HEK293 (cell line): ENCODE measurements at regions not wholly inside any gene's neighbourhood (a gene's known extent, or its start where the extent isn't known, plus 50 kb on each side); places are given as distances from the start of the nearest gene placed in this dataset.

Experiments used
- CTCF ChIA-PET: fragments of 350-600 bp; formaldehyde crosslinking; extraction: SDS; loops from one replicate; lab custom pipeline; 2021; ENCODE audit warnings: antibody characterized with exemption; lab: Yijun Ruan, JAX
- POLR2A ChIA-PET: fragments of 300-600 bp; formaldehyde crosslinking; extraction: SDS; loops from one replicate; lab custom pipeline; 2020; ENCODE audit warnings: antibody characterized with exemption, inconsistent platforms; lab: Yijun Ruan, JAX
- H3K27ac ChIP-seq: fragments of 200-500 bp; sonication (Bioruptor generic); 2 replicates; pipeline ENCODE4 v1.5.1; 2014; ENCODE audit warnings: low read depth, low read length, control low read depth, inconsistent platforms; ENCODE audit errors: extremely low read depth
- H3K36me3 ChIP-seq, 2 experiments: fragments of 200-500 bp in 1 of 2; sonication (Bioruptor generic) in 1 of 2; 1 replicate in 1 of 2; 2 replicates in 1 of 2; pipeline ENCODE4 v1.5.1; 2014 to 2017; ENCODE audit warnings: inconsistent platforms in 2 of 2, low read length in 2 of 2; ENCODE audit not compliant: control insufficient read depth in 2 of 2, insufficient read depth in 1 of 2
- H3K4me1 ChIP-seq: fragments of 200-500 bp; sonication (Bioruptor generic); 2 replicates; pipeline ENCODE4 v1.5.1; 2014; ENCODE audit warnings: mild to moderate bottlenecking, low read length, inconsistent platforms; ENCODE audit not compliant: control insufficient read depth, insufficient read depth
- H3K4me3 ChIP-seq: 2 replicates; pipeline ENCODE4 v1.5.1; 2011; ENCODE audit warnings: low read depth, mild to moderate bottlenecking, control low read depth, low read length, moderate library complexity
- H3K9me3 ChIP-seq: fragments of 200-500 bp; sonication (Bioruptor generic); 2 replicates; pipeline ENCODE4 v1.5.1; 2014; ENCODE audit warnings: low read depth, low read length, inconsistent platforms; ENCODE audit not compliant: control insufficient read depth, insufficient read depth
- HOXA7 ChIP-seq: sonication (generic); formaldehyde crosslinking; IDR thresholded peaks from 2 replicates; pipeline ENCODE4 v1.8.1; 2022; ENCODE audit warnings: missing genetic modification reagents, borderline replicate concordance
- MYNN ChIP-seq: fragments of 450-650 bp; formaldehyde crosslinking; IDR thresholded peaks from 2 replicates; pipeline ENCODE4 v1.5.1; 2016; ENCODE audit warnings: missing biosample characterization, missing genetic modification characterization, borderline replicate concordance
- OSR2 ChIP-seq: fragments of 450-650 bp; formaldehyde crosslinking; IDR thresholded peaks from 2 replicates; pipeline ENCODE4 v1.5.1; 2016; ENCODE audit warnings: missing biosample characterization, missing genetic modification characterization
- PRDM1 ChIP-seq: fragments of 450-650 bp; formaldehyde crosslinking; IDR thresholded peaks from 2 replicates; pipeline ENCODE4; 2016; ENCODE audit warnings: missing biosample characterization, missing genetic modification characterization
- SALL2 ChIP-seq: fragments of 450-650 bp; formaldehyde crosslinking; IDR thresholded peaks from 2 replicates; pipeline ENCODE4 v1.5.0; 2017; ENCODE audit warnings: missing biosample characterization, mild to moderate bottlenecking, missing genetic modification characterization, borderline replicate concordance
- TCF7L2 ChIP-seq: IDR thresholded peaks from 2 replicates; pipeline ENCODE4 v1.6.1; 2011; ENCODE audit warnings: low read depth, mild to moderate bottlenecking, inconsistent platforms, low read length, moderate library complexity, borderline replicate concordance
- WT1 ChIP-seq: fragments of 450-650 bp; formaldehyde crosslinking; IDR thresholded peaks from 2 replicates; pipeline ENCODE4 v1.5.1; 2016; ENCODE audit warnings: missing biosample characterization, missing genetic modification characterization
- ZBTB8A ChIP-seq: fragments of 450-650 bp; formaldehyde crosslinking; IDR thresholded peaks from 2 replicates; pipeline ENCODE4 v1.5.1; 2016; ENCODE audit warnings: missing biosample characterization, missing genetic modification characterization
- ZFP3 ChIP-seq: fragments of 450-650 bp; formaldehyde crosslinking; IDR thresholded peaks from 2 replicates; pipeline ENCODE4 v1.5.1; 2016; ENCODE audit warnings: low read depth, missing biosample characterization, missing genetic modification characterization
- ZFP37 ChIP-seq: fragments of 450-650 bp; formaldehyde crosslinking; IDR thresholded peaks from 2 replicates; pipeline ENCODE4 v1.5.1; 2016; ENCODE audit warnings: missing biosample characterization, missing genetic modification characterization
- ZIC2 ChIP-seq: fragments of 450-650 bp; formaldehyde crosslinking; IDR thresholded peaks from 2 replicates; pipeline ENCODE4 v1.5.1; 2016; ENCODE audit warnings: missing biosample characterization, missing genetic modification characterization
- ZNF10 ChIP-seq: fragments of 450-650 bp; formaldehyde crosslinking; IDR thresholded peaks from 2 replicates; pipeline ENCODE4 v1.5.1; 2017; ENCODE audit warnings: missing biosample characterization, missing genetic modification characterization
- ZNF121 ChIP-seq: fragments of 450-650 bp; formaldehyde crosslinking; IDR thresholded peaks from 2 replicates; pipeline ENCODE4 v1.5.1; 2016; ENCODE audit warnings: missing biosample characterization, missing genetic modification characterization
- ZNF133 ChIP-seq: fragments of 450-650 bp; formaldehyde crosslinking; IDR thresholded peaks from 2 replicates; pipeline ENCODE4 v1.5.1; 2016; ENCODE audit warnings: missing biosample characterization, missing genetic modification characterization
- ZNF175 ChIP-seq: fragments of 450-650 bp; formaldehyde crosslinking; IDR thresholded peaks from 2 replicates; pipeline ENCODE4 v1.5.1; 2016; ENCODE audit warnings: missing biosample characterization, missing genetic modification characterization
- ZNF2 ChIP-seq: fragments of 450-650 bp; formaldehyde crosslinking; IDR thresholded peaks from 2 replicates; pipeline ENCODE4 v1.5.1; 2016; ENCODE audit warnings: missing biosample characterization, missing genetic modification characterization
- ZNF202 ChIP-seq: fragments of 450-650 bp; formaldehyde crosslinking; IDR thresholded peaks from 2 replicates; pipeline ENCODE4 v1.5.1; 2016; ENCODE audit warnings: missing biosample characterization, missing genetic modification characterization, borderline replicate concordance
- ZNF239 ChIP-seq: fragments of 450-650 bp; formaldehyde crosslinking; IDR thresholded peaks from 2 replicates; pipeline ENCODE4 v1.5.1; 2016; ENCODE audit warnings: missing biosample characterization, missing genetic modification characterization
- ZNF24 ChIP-seq: fragments of 450-650 bp; formaldehyde crosslinking; IDR thresholded peaks from 2 replicates; pipeline ENCODE4 v1.5.1; 2016; ENCODE audit warnings: missing biosample characterization, missing genetic modification characterization
- ZNF341 ChIP-seq: fragments of 450-650 bp; formaldehyde crosslinking; IDR thresholded peaks from 2 replicates; pipeline ENCODE4; 2016; ENCODE audit warnings: low read depth, missing biosample characterization, missing genetic modification characterization
- ZNF521 ChIP-seq: fragments of 450-650 bp; formaldehyde crosslinking; IDR thresholded peaks from 2 replicates; pipeline ENCODE4 v1.5.1; 2017; ENCODE audit warnings: missing biosample characterization, mild to moderate bottlenecking, missing genetic modification characterization
- ZNF555 ChIP-seq: fragments of 450-650 bp; formaldehyde crosslinking; conservative IDR thresholded peaks from 2 replicates; pipeline ENCODE4 v1.5.1; 2017; ENCODE audit warnings: missing biosample characterization, mild to moderate bottlenecking, missing genetic modification characterization, inconsistent platforms
- ZNF621 ChIP-seq: fragments of 450-650 bp; formaldehyde crosslinking; IDR thresholded peaks from 2 replicates; pipeline ENCODE4 v1.5.1; 2017; ENCODE audit warnings: missing biosample characterization, missing genetic modification characterization
- ZNF658 ChIP-seq: fragments of 450-650 bp; formaldehyde crosslinking; IDR thresholded peaks from 2 replicates; pipeline ENCODE4; 2016; ENCODE audit warnings: missing biosample characterization, missing genetic modification characterization
- ZNF660 ChIP-seq: fragments of 450-650 bp; IDR thresholded peaks from 2 replicates; pipeline ENCODE4 v1.5.1; 2018; ENCODE audit warnings: missing biosample characterization, mild to moderate bottlenecking, missing genetic modification characterization
- ZNF677 ChIP-seq: fragments of 450-650 bp; IDR thresholded peaks from 2 replicates; pipeline ENCODE4 v1.5.0; 2018; ENCODE audit warnings: missing biosample characterization, mild to moderate bottlenecking, missing genetic modification characterization, moderate library complexity
- ZNF707 ChIP-seq: fragments of 450-650 bp; formaldehyde crosslinking; IDR thresholded peaks from 2 replicates; pipeline ENCODE4 v1.5.1; 2016; ENCODE audit warnings: missing biosample characterization, missing genetic modification characterization
- ZNF785 ChIP-seq: fragments of 450-650 bp; formaldehyde crosslinking; IDR thresholded peaks from 2 replicates; pipeline ENCODE4 v1.5.1; 2016; ENCODE audit warnings: missing biosample characterization, missing genetic modification characterization
- ZXDB ChIP-seq: fragments of 450-650 bp; formaldehyde crosslinking; IDR thresholded peaks from 2 replicates; pipeline ENCODE4 v1.5.1; 2016; ENCODE audit warnings: missing biosample characterization, missing genetic modification characterization
- TF ChIP-seq, protein P1 (sequence below): fragments of 450-650 bp; formaldehyde crosslinking; IDR thresholded peaks from 2 replicates; pipeline ENCODE4 v1.5.1; 2017; ENCODE audit warnings: missing biosample characterization, missing genetic modification characterization
- TF ChIP-seq, protein P2 (sequence below): fragments of 450-650 bp; formaldehyde crosslinking; IDR thresholded peaks from 2 replicates; pipeline ENCODE4 v1.5.1; 2017; ENCODE audit warnings: missing biosample characterization, missing genetic modification characterization
- TF ChIP-seq, protein P3 (sequence below): fragments of 450-650 bp; formaldehyde crosslinking; IDR thresholded peaks from 2 replicates; pipeline ENCODE4 v1.5.1; 2016; ENCODE audit warnings: missing biosample characterization, missing genetic modification characterization

DNA sequence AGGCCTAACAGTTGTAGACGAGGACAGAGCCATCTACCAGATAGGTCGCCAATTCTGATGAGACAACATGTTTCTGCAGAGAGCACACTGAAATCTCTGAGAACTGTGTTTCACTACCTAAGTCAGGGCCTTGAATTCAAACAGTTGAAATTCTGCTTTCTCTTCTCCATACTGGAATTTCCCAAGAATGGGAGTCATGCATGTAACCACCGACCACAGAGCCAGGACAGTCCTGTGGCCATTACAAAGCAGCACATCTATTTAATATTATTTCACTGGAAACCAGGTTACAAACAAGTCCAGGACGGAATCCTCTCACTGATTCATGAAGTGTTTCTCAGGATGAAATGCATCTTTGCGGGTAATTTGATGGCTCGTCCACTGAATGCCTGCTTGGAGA, 62.0 kb upstream of the ST8SIA6 start:
- no peak overlapping the region for H3K4me3 ChIP-seq
- no peaks in the 10 kb centered on the region; the same call in 1 of the 2 replicates for H3K4me1 ChIP-seq
- CTCF ChIA-PET = no interaction called here
- no peaks in the 10 kb centered on the region for H3K9me3 ChIP-seq
- no peak overlapping the region for H3K27ac ChIP-seq
- no peaks in the 10 kb centered on the region for H3K36me3 ChIP-seq
- POLR2A ChIA-PET = no interaction called here
- TF ChIP-seq WT1 (tag by site-specific recombination) = no peak
- TF ChIP-seq ZNF521 (tag by site-specific recombination) = no peak
- TF ChIP-seq, protein P1, sequence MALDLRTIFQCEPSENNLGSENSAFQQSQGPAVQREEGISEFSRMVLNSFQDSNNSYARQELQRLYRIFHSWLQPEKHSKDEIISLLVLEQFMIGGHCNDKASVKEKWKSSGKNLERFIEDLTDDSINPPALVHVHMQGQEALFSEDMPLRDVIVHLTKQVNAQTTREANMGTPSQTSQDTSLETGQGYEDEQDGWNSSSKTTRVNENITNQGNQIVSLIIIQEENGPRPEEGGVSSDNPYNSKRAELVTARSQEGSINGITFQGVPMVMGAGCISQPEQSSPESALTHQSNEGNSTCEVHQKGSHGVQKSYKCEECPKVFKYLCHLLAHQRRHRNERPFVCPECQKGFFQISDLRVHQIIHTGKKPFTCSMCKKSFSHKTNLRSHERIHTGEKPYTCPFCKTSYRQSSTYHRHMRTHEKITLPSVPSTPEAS (tag by site-specific recombination) = no peak
- no peak for TF ChIP-seq ZNF707 (tag by site-specific recombination)
- TF ChIP-seq ZNF202 (tag by site-specific recombination) = no peak
- no peak for TF ChIP-seq SALL2
- TF ChIP-seq ZNF133 (tag by site-specific recombination) = no peak
- no peak for TF ChIP-seq ZIC2 (tag by site-specific recombination)
- no peak for TF ChIP-seq ZFP3 (tag by site-specific recombination)
- no peak for TF ChIP-seq HOXA7 (CRISPR knock-in tag)
- TF ChIP-seq ZNF341 (tag by site-specific recombination) = no peak
- TF ChIP-seq TCF7L2 = no peak
- no peak for TF ChIP-seq ZNF677
- TF ChIP-seq, all 188 proteins: peak for 0

DNA sequence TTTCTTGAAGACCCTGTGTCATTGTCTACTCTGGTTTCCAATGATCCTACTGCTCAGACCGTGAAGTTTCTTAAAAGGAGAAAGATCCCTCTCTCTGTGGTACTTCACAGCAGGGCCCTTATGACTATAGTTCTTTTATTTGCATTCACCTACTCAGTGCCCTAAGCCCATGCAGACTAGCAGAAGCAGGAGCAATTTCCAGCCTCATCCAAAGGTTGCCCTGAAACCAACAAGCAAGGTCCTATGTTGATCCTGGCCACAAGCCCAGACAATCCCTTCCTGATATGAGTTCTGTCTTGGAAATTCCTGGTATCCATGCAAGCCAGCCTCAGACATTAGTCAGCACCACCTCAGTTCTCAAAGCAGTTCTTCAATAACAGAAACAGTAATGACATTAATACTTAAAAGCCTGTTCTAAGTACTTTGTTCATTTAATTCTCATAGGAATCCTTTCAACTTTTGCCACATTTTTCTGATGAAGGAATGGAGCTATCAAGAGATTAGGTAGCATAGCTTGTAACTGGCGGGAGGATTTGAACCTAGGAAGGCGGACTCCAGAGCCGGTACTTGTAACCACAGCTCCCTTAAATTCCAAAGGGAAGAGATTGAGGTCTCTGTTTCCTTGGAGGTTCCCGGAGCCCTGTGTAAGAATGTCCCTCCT, 58.1 kb upstream of the ST8SIA6 start:
- ChIA-PET CTCF (interaction anchor here (0.6 kb wide), 1 partner anchor 93 kb away, joined by 3 read pairs; no protein-coding TSS in a partner anchor), POLR2A (no interaction called here)
- no peak for TF ChIP-seq ZXDB
- TF ChIP-seq ZNF24 = 0 out of 2 replicates have a peak, but pooled peaks have one; percentile 16
- TF ChIP-seq ZNF658 (tag by site-specific recombination) = no peak
- peak; percentile 77 for TF ChIP-seq ZNF239 (tag by site-specific recombination)
- TF ChIP-seq, protein P2, sequence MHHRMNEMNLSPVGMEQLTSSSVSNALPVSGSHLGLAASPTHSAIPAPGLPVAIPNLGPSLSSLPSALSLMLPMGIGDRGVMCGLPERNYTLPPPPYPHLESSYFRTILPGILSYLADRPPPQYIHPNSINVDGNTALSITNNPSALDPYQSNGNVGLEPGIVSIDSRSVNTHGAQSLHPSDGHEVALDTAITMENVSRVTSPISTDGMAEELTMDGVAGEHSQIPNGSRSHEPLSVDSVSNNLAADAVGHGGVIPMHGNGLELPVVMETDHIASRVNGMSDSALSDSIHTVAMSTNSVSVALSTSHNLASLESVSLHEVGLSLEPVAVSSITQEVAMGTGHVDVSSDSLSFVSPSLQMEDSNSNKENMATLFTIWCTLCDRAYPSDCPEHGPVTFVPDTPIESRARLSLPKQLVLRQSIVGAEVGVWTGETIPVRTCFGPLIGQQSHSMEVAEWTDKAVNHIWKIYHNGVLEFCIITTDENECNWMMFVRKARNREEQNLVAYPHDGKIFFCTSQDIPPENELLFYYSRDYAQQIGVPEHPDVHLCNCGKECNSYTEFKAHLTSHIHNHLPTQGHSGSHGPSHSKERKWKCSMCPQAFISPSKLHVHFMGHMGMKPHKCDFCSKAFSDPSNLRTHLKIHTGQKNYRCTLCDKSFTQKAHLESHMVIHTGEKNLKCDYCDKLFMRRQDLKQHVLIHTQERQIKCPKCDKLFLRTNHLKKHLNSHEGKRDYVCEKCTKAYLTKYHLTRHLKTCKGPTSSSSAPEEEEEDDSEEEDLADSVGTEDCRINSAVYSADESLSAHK (tag by site-specific recombination) = peak; percentile 77
- 0 out of 2 replicates have a peak, but pooled peaks have one; percentile 33 for TF ChIP-seq ZBTB8A (tag by site-specific recombination)
- peak; percentile 72; the same call in 1 of the 2 replicates for TF ChIP-seq ZNF660 (tag by site-specific recombination)
- no peak for TF ChIP-seq ZNF175
- no peak for TF ChIP-seq ZNF785 (tag by site-specific recombination)
- no peak for TF ChIP-seq ZNF2 (tag by site-specific recombination)
- no peak for TF ChIP-seq MYNN (tag by site-specific recombination)
- TF ChIP-seq ZNF621 (tag by site-specific recombination) = no peak
- 0 out of 2 replicates have a peak, but pooled peaks have one; percentile 34 for TF ChIP-seq ZNF10 (tag by site-specific recombination)
- TF ChIP-seq ZFP37 (tag by site-specific recombination) = no peak
- 0 out of 2 replicates have a peak, but pooled peaks have one; percentile 13 for TF ChIP-seq PRDM1 (tag by site-specific recombination)
- TF ChIP-seq ZNF555 (tag by site-specific recombination) = no peak
- TF ChIP-seq, protein P3, sequence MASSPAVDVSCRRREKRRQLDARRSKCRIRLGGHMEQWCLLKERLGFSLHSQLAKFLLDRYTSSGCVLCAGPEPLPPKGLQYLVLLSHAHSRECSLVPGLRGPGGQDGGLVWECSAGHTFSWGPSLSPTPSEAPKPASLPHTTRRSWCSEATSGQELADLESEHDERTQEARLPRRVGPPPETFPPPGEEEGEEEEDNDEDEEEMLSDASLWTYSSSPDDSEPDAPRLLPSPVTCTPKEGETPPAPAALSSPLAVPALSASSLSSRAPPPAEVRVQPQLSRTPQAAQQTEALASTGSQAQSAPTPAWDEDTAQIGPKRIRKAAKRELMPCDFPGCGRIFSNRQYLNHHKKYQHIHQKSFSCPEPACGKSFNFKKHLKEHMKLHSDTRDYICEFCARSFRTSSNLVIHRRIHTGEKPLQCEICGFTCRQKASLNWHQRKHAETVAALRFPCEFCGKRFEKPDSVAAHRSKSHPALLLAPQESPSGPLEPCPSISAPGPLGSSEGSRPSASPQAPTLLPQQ = no peak
- TF ChIP-seq ZNF121 = no peak
- peak; percentile 85 for TF ChIP-seq OSR2 (tag by site-specific recombination)
- Histone ChIP-seq H3K27ac (no peak overlapping the region), H3K9me3 (no peaks in the 10 kb centered on the region), H3K36me3 (no peaks in the 10 kb centered on the region), H3K4me3 (no peak overlapping the region), H3K4me1 (no peaks in the 10 kb centered on the region; the same call in 1 of the 2 replicates)
